Osteocyte (in vitro differentiated cells): ENCODE measurements at regions not wholly inside any gene's neighbourhood (a gene's known extent, or its start where the extent isn't known, plus 50 kb on each side); places are given as distances from the start of the nearest gene placed in this dataset.

Experiments used
- DNase-seq: peaks from one replicate; pipeline ENCODE4 v3.0.0; 2021; ENCODE audit warnings: mixed read lengths; ENCODE audit not compliant: unreplicated experiment; ENCODE audit errors: extremely low spot score
- H3K27ac Mint-ChIP-seq: one replicate; pipeline ENCODE4 v1.8.0; 2021; ENCODE audit warnings: mild to moderate bottlenecking, mixed read lengths; ENCODE audit not compliant: unreplicated experiment
- H3K27me3 Mint-ChIP-seq: one replicate; pipeline ENCODE4 v1.8.0; 2021; ENCODE audit warnings: mixed read lengths; ENCODE audit not compliant: unreplicated experiment
- H3K36me3 Mint-ChIP-seq: one replicate; pipeline ENCODE4 v1.8.0; 2021; ENCODE audit warnings: mixed read lengths; ENCODE audit not compliant: unreplicated experiment
- H3K4me1 Mint-ChIP-seq: one replicate; pipeline ENCODE4 v1.8.0; 2021; ENCODE audit warnings: mixed read lengths; ENCODE audit not compliant: unreplicated experiment
- H3K4me3 Mint-ChIP-seq: one replicate; pipeline ENCODE4 v1.8.0; 2021; ENCODE audit warnings: mild to moderate bottlenecking, moderate library complexity, mixed read lengths; ENCODE audit not compliant: unreplicated experiment
- H3K9me3 Mint-ChIP-seq: one replicate; pipeline ENCODE4 v1.8.0; 2021; ENCODE audit warnings: mixed read lengths; ENCODE audit not compliant: unreplicated experiment
- CTCF ChIP-seq: fragments of 200-600 bp; sonication (generic); IDR thresholded peaks from 2 replicates; pipeline ENCODE4 v1.5.0; 2021; ENCODE audit warnings: antibody characterized with exemption, mild to moderate bottlenecking, moderate library complexity

DNA sequence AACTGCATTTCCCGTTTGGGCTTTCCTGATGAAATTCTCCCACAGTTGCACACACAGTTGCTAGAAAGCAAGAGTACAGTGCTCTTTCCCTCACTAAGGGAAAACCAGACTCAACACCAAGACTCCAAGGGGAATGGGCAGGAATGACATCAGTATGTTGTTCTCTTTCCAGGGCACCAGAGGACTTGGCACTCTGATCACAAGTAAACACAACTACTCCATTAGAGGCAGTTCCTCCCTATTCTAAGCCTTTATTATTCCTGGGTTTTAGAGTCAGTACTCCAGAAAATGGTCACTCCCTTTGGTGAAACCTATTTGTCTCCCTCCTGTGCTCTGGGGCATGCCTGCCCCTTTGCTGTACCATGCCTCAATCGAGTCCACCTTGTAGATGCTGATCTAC, 52.3 kb upstream of the VGLL4 start:
- Mint-ChIP-seq H3K27me3 (no peaks in the 10 kb centered on the region), H3K27ac (no peak overlapping the region), H3K4me1 (peaks cover 12% of the 10 kb centered on the region), H3K9me3 (no peaks in the 10 kb centered on the region), H3K36me3 (peaks cover 26% of the 10 kb centered on the region), H3K4me3 (no peak overlapping the region)
- DNase-seq = no peak
- no peak for TF ChIP-seq CTCF
